Lower lobe of right lung (tissue), 2 donors: ENCODE measurements at regions not wholly inside any gene's neighbourhood (a gene's known extent, or its start where the extent isn't known, plus 50 kb on each side); places are given as distances from the start of the nearest gene placed in this dataset.

Experiments used
- ATAC-seq, 2 donors: fragments of 200-7000 bp; cut with Tn5 transposase; one replicate each; pipeline ENCODE4 v1.9.1; 2020 to 2022; ENCODE audit warnings: mild to moderate bottlenecking in 2 of 2, moderate library complexity in 2 of 2
- DNase-seq: peaks from one replicate; pipeline ENCODE4 v3.0.0-alpha.2; 2020
- H3K27ac ChIP-seq: fragments of 200-600 bp; one replicate; pipeline ENCODE4 v1.8.0; 2022
- H3K27me3 ChIP-seq: fragments of 200-600 bp; one replicate; pipeline ENCODE4 v1.8.0; 2022; ENCODE audit warnings: low read depth
- H3K36me3 ChIP-seq: fragments of 200-600 bp; one replicate; pipeline ENCODE4 v1.8.0; 2022; ENCODE audit warnings: mild to moderate bottlenecking
- H3K4me1 ChIP-seq: fragments of 200-600 bp; one replicate; pipeline ENCODE4 v1.8.0; 2022
- H3K4me3 ChIP-seq: fragments of 200-600 bp; one replicate; pipeline ENCODE4 v1.8.0; 2022; ENCODE audit warnings: mild to moderate bottlenecking
- H3K9me3 ChIP-seq: fragments of 200-600 bp; one replicate; pipeline ENCODE4 v1.8.0; 2022
- intact Hi-C: fragments of 100-400 bp; cut with DNase I; formaldehyde crosslinking; loops from one replicate; pipeline ENCODE4 v1.11.0; 2022
- TF ChIP-seq, protein P1 (sequence below): fragments of 200-600 bp; IDR thresholded peaks from one replicate; pipeline ENCODE4 v1.8.0; 2022; ENCODE audit warnings: antibody characterized with exemption, mild to moderate bottlenecking
- donor health status: DM: no; HTN: yes; CAD: no; lungs with severe emphysema.

GRCh38 chr12:127113945-127114344 is 1153.0 kb upstream of the TMEM132C start:
- no peak overlapping the region for H3K4me3 ChIP-seq
- no peaks in the 10 kb centered on the region for H3K27me3 ChIP-seq
- TF ChIP-seq, protein P1, sequence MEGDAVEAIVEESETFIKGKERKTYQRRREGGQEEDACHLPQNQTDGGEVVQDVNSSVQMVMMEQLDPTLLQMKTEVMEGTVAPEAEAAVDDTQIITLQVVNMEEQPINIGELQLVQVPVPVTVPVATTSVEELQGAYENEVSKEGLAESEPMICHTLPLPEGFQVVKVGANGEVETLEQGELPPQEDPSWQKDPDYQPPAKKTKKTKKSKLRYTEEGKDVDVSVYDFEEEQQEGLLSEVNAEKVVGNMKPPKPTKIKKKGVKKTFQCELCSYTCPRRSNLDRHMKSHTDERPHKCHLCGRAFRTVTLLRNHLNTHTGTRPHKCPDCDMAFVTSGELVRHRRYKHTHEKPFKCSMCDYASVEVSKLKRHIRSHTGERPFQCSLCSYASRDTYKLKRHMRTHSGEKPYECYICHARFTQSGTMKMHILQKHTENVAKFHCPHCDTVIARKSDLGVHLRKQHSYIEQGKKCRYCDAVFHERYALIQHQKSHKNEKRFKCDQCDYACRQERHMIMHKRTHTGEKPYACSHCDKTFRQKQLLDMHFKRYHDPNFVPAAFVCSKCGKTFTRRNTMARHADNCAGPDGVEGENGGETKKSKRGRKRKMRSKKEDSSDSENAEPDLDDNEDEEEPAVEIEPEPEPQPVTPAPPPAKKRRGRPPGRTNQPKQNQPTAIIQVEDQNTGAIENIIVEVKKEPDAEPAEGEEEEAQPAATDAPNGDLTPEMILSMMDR, result no peak
- H3K27ac ChIP-seq, result no peak overlapping the region
- H3K36me3 ChIP-seq, result no peaks in the 10 kb centered on the region
- intact Hi-C loops, result no loop called here
- DNase-seq (no peak), ATAC-seq (no peak)
- no peaks in the 10 kb centered on the region for H3K4me1 ChIP-seq
- no peaks in the 10 kb centered on the region for H3K9me3 ChIP-seq

DNA sequence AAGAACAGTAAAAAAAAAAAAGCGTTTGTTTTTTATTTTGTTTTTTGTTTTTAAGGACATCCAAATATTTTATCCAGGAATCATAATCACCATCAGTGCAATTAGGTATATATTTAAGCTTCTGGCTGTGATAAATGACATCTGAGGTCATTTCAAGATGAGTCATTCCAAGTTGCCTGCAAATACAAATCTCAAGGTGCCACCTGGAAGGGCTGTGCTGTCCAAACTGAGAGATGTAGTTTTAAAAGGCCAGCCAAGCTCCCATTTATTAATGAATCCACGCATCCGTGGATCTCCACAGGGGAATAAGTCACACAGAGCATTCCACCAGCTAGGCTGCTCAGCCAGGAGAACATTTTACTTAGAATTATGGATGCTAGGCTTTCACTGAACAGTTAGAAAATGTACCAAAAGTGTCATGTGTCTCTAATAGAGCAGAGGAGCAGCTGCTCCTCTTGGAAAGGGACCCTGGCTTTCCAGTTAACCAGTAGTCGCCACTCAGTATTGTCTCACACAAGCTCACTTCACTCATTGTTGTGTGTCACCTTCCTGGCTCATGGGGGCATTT is 1151.4 kb upstream of the TMEM132C start:
- H3K27ac ChIP-seq, result no peak overlapping the region
- no peak overlapping the region for H3K4me3 ChIP-seq
- H3K9me3 ChIP-seq, result no peaks in the 10 kb centered on the region
- ATAC-seq, result no peak
- H3K27me3 ChIP-seq, result no peaks in the 10 kb centered on the region
- DNase-seq, result no peak
- no peaks in the 10 kb centered on the region for H3K4me1 ChIP-seq
- TF ChIP-seq, protein P1, result no peak
- no peaks in the 10 kb centered on the region for H3K36me3 ChIP-seq
- intact Hi-C loops, result no loop called here

- no peaks in the 10 kb centered on the region for H3K4me1 ChIP-seq
- H3K4me3 ChIP-seq, result no peak overlapping the region
- intact Hi-C loops, result no loop called here
- TF ChIP-seq, protein P1, result no peak
- H3K27me3 ChIP-seq, result no peaks in the 10 kb centered on the region
- no peak for DNase-seq
- no peak overlapping the region for H3K27ac ChIP-seq
- H3K9me3 ChIP-seq, result no peaks in the 10 kb centered on the region
- no peaks in the 10 kb centered on the region for H3K36me3 ChIP-seq
- no peak for ATAC-seq
Measured at GRCh38 chr12:127118251-127118650, 1148.7 kb upstream of the TMEM132C start.

DNA sequence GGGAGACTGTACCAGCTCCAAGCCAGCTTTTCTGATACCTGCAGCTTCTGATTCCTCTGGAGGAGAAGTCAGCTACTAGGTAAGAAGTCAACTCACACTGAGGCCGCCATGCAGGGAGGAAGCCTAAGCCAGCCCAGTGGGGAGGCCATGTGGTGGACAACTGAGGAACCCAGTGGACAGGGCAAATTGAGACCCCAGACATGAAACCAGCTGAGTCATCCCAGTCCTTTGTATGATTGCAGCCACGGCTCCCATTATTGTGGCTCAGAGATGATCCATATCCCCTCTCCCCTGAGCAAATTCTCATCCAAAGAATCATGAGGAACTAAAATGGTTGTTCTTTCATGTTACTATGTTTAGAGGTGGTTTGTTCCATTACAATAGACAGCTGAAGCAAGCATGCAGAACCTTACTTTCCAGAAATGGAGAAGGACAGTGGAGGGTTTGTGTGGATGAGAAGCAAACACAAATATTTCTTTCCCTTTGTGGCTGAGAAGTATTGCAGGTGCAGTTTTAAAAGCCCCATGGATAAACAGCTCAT is 1147.3 kb upstream of the TMEM132C start:
- no peaks in the 10 kb centered on the region for H3K36me3 ChIP-seq
- no peak overlapping the region for H3K4me3 ChIP-seq
- DNase-seq (no peak), ATAC-seq (no peak)
- no peak overlapping the region for H3K27ac ChIP-seq
- no peaks in the 10 kb centered on the region for H3K9me3 ChIP-seq
- TF ChIP-seq, protein P1, result no peak
- H3K27me3 ChIP-seq, result no peaks in the 10 kb centered on the region
- H3K4me1 ChIP-seq, result no peaks in the 10 kb centered on the region
- intact Hi-C loops, result no loop called here

- no peaks in the 10 kb centered on the region for H3K36me3 ChIP-seq
- H3K27ac ChIP-seq, result no peak overlapping the region
- TF ChIP-seq, protein P1, result no peak
- intact Hi-C loops, result no loop called here
- no peaks in the 10 kb centered on the region for H3K27me3 ChIP-seq
- no peaks in the 10 kb centered on the region for H3K9me3 ChIP-seq
- no peak overlapping the region for H3K4me3 ChIP-seq
- DNase-seq (no peak), ATAC-seq (no peak)
- no peaks in the 10 kb centered on the region for H3K4me1 ChIP-seq
Measured at GRCh38 chr12:127120851-127121250, 1146.1 kb upstream of the TMEM132C start.
